Chondrocyte (in vitro differentiated cells): ENCODE measurements at regions not wholly inside any gene's neighbourhood (a gene's known extent, or its start where the extent isn't known, plus 50 kb on each side); places are given as distances from the start of the nearest gene placed in this dataset.

Experiments
- DNase-seq: peaks from one replicate; pipeline ENCODE4 v3.0.0; 2021; ENCODE audit warnings: mixed read lengths, low spot score
- H3K27ac Mint-ChIP-seq: one replicate; pipeline ENCODE4 v1.8.0; 2021; ENCODE audit warnings: mild to moderate bottlenecking, moderate library complexity, mixed read lengths; ENCODE audit not compliant: unreplicated experiment
- H3K27me3 Mint-ChIP-seq: 2 replicates; pipeline ENCODE4 v1.8.0; 2021; ENCODE audit warnings: low read depth, mixed read lengths
- H3K36me3 Mint-ChIP-seq: 2 replicates; pipeline ENCODE4 v1.8.0; 2021; ENCODE audit warnings: low read depth, mixed read lengths
- H3K4me1 Mint-ChIP-seq: 2 replicates; pipeline ENCODE4 v1.8.0; 2021; ENCODE audit warnings: low read depth, mild to moderate bottlenecking, mixed read lengths
- H3K4me3 Mint-ChIP-seq: one replicate; pipeline ENCODE4 v1.8.0; 2021; ENCODE audit warnings: mild to moderate bottlenecking, moderate library complexity, mixed read lengths; ENCODE audit not compliant: unreplicated experiment
- H3K9me3 Mint-ChIP-seq: 2 replicates; pipeline ENCODE4 v1.8.0; 2021; ENCODE audit warnings: low read depth, mixed read lengths
- TF ChIP-seq, protein P1 (sequence below): fragments of 200-600 bp; sonication (generic); IDR thresholded peaks from 2 replicates; pipeline ENCODE4 v1.5.0; 2021; ENCODE audit warnings: antibody characterized with exemption, mild to moderate bottlenecking, moderate library complexity

DNA sequence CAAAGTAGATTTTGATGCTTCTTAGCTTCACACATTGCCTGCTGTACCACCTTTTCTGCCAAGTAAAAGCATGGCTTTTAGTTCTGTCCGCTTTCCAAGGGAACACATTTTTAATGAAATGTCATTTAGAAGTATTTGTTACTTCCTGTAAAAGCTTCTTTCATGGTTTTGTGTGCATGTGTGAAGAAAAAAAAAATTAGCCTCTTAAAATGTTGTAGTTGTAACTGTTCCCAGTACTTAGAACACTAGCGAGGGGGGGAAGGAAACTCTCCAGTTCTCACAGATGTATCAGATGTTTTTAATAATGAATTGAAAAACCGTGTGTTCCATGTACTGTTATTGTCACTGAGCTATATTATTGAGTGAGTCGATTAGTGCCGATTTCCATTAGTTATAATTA, 568.3 kb upstream of the ADGRL2 start:
- Mint-ChIP-seq H3K9me3 (no peaks in the 10 kb centered on the region), H3K27me3 (no peaks in the 10 kb centered on the region), H3K27ac (no peak overlapping the region), H3K4me1 (peaks cover 17% of the 10 kb centered on the region), H3K36me3 (no peaks in the 10 kb centered on the region), H3K4me3 (no peak overlapping the region)
- DNase-seq = no peak
- TF ChIP-seq, protein P1, sequence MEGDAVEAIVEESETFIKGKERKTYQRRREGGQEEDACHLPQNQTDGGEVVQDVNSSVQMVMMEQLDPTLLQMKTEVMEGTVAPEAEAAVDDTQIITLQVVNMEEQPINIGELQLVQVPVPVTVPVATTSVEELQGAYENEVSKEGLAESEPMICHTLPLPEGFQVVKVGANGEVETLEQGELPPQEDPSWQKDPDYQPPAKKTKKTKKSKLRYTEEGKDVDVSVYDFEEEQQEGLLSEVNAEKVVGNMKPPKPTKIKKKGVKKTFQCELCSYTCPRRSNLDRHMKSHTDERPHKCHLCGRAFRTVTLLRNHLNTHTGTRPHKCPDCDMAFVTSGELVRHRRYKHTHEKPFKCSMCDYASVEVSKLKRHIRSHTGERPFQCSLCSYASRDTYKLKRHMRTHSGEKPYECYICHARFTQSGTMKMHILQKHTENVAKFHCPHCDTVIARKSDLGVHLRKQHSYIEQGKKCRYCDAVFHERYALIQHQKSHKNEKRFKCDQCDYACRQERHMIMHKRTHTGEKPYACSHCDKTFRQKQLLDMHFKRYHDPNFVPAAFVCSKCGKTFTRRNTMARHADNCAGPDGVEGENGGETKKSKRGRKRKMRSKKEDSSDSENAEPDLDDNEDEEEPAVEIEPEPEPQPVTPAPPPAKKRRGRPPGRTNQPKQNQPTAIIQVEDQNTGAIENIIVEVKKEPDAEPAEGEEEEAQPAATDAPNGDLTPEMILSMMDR = no peak

DNA sequence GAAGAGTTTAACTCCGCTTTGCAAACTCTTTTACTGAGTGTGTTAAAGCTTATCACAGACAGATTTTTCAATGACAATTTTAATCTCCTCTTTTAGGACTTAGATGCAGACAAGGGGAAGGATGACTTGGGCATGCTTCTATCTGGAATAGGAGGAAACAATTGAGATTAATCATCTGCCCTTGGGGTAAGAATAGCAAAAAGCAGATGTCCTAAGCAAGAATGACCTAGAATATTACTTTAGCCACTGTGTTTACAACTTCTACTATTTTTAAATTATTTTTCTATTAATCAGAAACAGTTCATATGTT, 569.0 kb upstream of the ADGRL2 start:
- TF ChIP-seq, protein P1 = no peak
- Mint-ChIP-seq H3K27ac (no peak overlapping the region), H3K4me3 (no peak overlapping the region), H3K9me3 (no peaks in the 10 kb centered on the region), H3K36me3 (no peaks in the 10 kb centered on the region), H3K27me3 (no peaks in the 10 kb centered on the region), H3K4me1 (peaks cover 13% of the 10 kb centered on the region)
- DNase-seq = no peak

DNA sequence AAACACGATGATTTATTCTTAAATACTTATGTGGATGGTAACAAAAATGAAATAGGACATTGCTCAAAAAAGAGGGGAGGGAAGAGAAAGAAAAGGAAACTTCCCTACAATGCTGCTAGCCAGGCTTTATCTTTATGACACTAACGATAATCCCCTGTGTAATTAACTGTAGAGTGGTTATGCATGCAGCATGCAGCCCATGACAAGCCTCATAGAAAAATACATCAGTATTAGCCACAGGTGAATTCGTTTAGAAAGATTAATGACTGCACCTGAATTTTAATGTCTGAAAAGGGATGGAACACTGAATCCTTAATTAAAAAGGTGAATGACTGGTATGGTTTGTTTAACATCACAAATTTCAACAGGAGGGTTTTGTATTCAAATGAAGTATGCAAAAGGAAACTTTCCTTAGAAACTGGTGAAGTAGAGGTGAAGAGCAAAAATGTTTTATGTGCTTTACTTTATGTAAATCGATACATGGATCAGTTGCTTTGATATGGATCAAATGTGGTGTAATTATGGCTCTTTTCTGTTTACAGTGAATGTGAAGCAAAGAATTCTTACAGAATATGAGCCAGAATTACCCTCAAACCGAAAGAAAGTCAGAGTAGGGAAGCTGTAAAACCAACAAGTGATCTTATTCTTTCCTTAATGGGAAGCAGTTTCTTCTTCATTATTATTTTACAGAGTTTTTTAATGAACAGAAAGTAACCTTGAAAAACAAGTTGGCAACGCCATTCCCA, 569.6 kb upstream of the ADGRL2 start:
- no peak overlapping the region for H3K27ac Mint-ChIP-seq
- H3K4me3 Mint-ChIP-seq = no peak overlapping the region
- H3K27me3 Mint-ChIP-seq = no peaks in the 10 kb centered on the region
- no peaks in the 10 kb centered on the region for H3K9me3 Mint-ChIP-seq
- DNase-seq = no peak
- peaks cover 13% of the 10 kb centered on the region for H3K4me1 Mint-ChIP-seq
- TF ChIP-seq, protein P1 = no peak
- H3K36me3 Mint-ChIP-seq = no peaks in the 10 kb centered on the region

DNA sequence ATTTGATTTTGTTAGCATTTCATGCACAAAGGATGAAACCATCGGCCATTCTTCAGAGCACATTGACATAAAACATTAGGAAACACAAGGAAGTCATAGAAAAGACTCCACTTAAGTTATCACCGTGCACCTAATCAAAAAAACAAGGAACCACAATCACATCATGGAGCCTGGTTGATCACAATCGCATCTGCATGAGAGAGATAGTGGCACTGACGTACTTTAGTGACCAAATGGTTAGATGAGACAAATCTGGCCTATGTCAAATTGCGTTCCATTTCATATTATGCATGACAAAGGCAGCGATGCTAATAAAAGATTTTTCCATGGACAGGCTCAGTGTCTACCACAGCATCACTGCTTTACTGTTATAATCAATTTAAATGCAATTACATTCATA, 571.8 kb upstream of the ADGRL2 start:
- H3K36me3 Mint-ChIP-seq = no peaks in the 10 kb centered on the region
- no peak for DNase-seq
- no peak overlapping the region for H3K27ac Mint-ChIP-seq
- no peaks in the 10 kb centered on the region for H3K27me3 Mint-ChIP-seq
- TF ChIP-seq, protein P1 = no peak
- H3K9me3 Mint-ChIP-seq = no peaks in the 10 kb centered on the region
- peaks cover 13% of the 10 kb centered on the region for H3K4me1 Mint-ChIP-seq
- no peak overlapping the region for H3K4me3 Mint-ChIP-seq

DNA sequence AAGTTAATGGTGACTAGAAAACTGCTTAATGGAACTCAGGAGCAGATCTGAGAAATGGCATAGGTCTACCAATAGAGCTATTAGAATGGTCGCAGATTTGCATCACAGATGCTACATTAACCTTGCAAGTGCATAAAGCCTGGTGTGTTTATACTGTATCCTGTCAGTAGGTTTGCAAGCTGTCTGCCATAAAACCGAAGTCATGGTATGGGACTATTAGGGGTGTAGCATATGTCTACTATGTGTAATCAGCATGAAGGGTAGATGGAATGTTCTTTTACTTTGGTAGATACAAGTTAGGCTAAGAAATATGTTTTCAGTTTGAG, 574.2 kb upstream of the ADGRL2 start:
- no peak for DNase-seq
- H3K4me3 Mint-ChIP-seq = no peak overlapping the region
- H3K4me1 Mint-ChIP-seq = peaks cover 4% of the 10 kb centered on the region
- H3K9me3 Mint-ChIP-seq = no peaks in the 10 kb centered on the region
- TF ChIP-seq, protein P1 = no peak
- no peak overlapping the region for H3K27ac Mint-ChIP-seq
- no peaks in the 10 kb centered on the region for H3K27me3 Mint-ChIP-seq
- H3K36me3 Mint-ChIP-seq = no peaks in the 10 kb centered on the region
